Panc1 (cell line): ENCODE measurements at regions not wholly inside any gene's neighbourhood (a gene's known extent, or its start where the extent isn't known, plus 50 kb on each side); places are given as distances from the start of the nearest gene placed in this dataset.

Source experiments
- ATAC-seq: fragments of 200-7000 bp; cut with Tn5 transposase; 2 replicates; pipeline ENCODE4 v1.9.1; 2020; ENCODE audit warnings: mild to moderate bottlenecking, moderate library complexity
- BruUV-seq: library from RNA; stranded (reverse); fragments of 400-500 nt; replicated peaks from 2 replicates; lab custom pipeline; 2021; lab: Mats Ljungman, UMichigan
- CTCF ChIA-PET: fragments of 300-600 bp; sonication (Branson Sonifier 250); formaldehyde crosslinking; loops from one replicate; lab custom pipeline; 2022; ENCODE audit warnings: antibody characterized with exemption; lab: Charles Lee
- POLR2A ChIA-PET: fragments of 300-600 bp; sonication (Branson Sonifier 250); formaldehyde crosslinking; loops from one replicate; lab custom pipeline; 2022; ENCODE audit warnings: antibody characterized with exemption; lab: Charles Lee
- DNase-seq: peaks from one replicate; pipeline ENCODE4 v3.0.0-alpha.2; 2010; ENCODE audit warnings: low read depth, low spot score
- H3K27ac ChIP-seq: 2 replicates; pipeline ENCODE4 v1.5.1; 2011; ENCODE audit warnings: mild to moderate bottlenecking, low read length, inconsistent platforms
- H3K27me3 ChIP-seq: fragments of 200-500 bp; sonication (Bioruptor generic); 2 replicates; pipeline ENCODE4 v1.6.0; 2014; ENCODE audit warnings: low read length, inconsistent platforms; ENCODE audit not compliant: control insufficient read depth, insufficient read depth
- H3K36me3 ChIP-seq: fragments of 200-500 bp; sonication (Bioruptor generic); 2 replicates; pipeline ENCODE4 v1.5.1; 2014; ENCODE audit warnings: inconsistent platforms, mild to moderate bottlenecking, low read length, moderate library complexity; ENCODE audit not compliant: control insufficient read depth, insufficient read depth
- H3K4me1 ChIP-seq: 2 replicates; pipeline ENCODE4 v1.5.1; 2011; ENCODE audit warnings: inconsistent platforms, mild to moderate bottlenecking, low read length, moderate library complexity; ENCODE audit not compliant: control insufficient read depth, insufficient read depth
- H3K4me3 ChIP-seq, 2 experiments: 2 replicates each; pipeline ENCODE4 v1.5.1; 2011 to 2012; ENCODE audit warnings: low read depth in 2 of 2, low read length in 2 of 2, mild to moderate bottlenecking in 2 of 2, inconsistent platforms in 1 of 2, moderate library complexity in 1 of 2
- H3K9me3 ChIP-seq: fragments of 200-500 bp; sonication (Bioruptor generic); 2 replicates; pipeline ENCODE4 v1.5.1; 2014; ENCODE audit warnings: low read depth, mild to moderate bottlenecking, inconsistent platforms, low read length, moderate library complexity; ENCODE audit not compliant: control insufficient read depth, insufficient read depth
- CTCF ChIP-seq: fragments of 450-650 bp; IDR thresholded peaks from 2 replicates; pipeline ENCODE4 v1.5.1; 2017; ENCODE audit warnings: mild to moderate bottlenecking
- POLR2AphosphoS5 ChIP-seq: IDR thresholded peaks from 2 replicates; pipeline ENCODE4 v1.6.1; 2012; ENCODE audit warnings: mild to moderate bottlenecking, low read depth, low read length, moderate library complexity
- SIN3A ChIP-seq: IDR thresholded peaks from 2 replicates; pipeline ENCODE4 v1.6.1; 2012; ENCODE audit warnings: low read depth, mild to moderate bottlenecking, low read length, moderate library complexity, borderline replicate concordance; ENCODE audit not compliant: insufficient read depth
- TCF7L2 ChIP-seq: IDR thresholded peaks from 2 replicates; pipeline ENCODE4 v1.6.1; 2011; ENCODE audit warnings: mild to moderate bottlenecking, low read depth, low read length, inconsistent platforms
- in situ Hi-C: cut with HindIII; loops from 2 replicates; pipeline ENCODE4 v1.10.0; 2016; ENCODE audit warnings: low sequenced_read_pairs, low pct_unique_long_range_greater_than_20kb
- intact Hi-C: fragments of 100-400 bp; cut with micrococcal nuclease; formaldehyde crosslinking; loops from one replicate; pipeline ENCODE4 v1.10.0; 2022; ENCODE audit not compliant: unreplicated experiment
- TF ChIP-seq, protein P1 (sequence below), 2 experiments: IDR thresholded peaks; 2 replicates each; pipeline ENCODE4 v1.6.1; 2011 to 2012; ENCODE audit warnings: low read depth in 2 of 2, control low read depth in 1 of 2, low read length in 1 of 2, mild to moderate bottlenecking in 1 of 2, moderate library complexity in 1 of 2; ENCODE audit not compliant: insufficient read depth in 1 of 2

GRCh38 chr17:5813357-5813756 lies 229.0 kb upstream of the NLRP1 start:
- TF ChIP-seq, protein P1, sequence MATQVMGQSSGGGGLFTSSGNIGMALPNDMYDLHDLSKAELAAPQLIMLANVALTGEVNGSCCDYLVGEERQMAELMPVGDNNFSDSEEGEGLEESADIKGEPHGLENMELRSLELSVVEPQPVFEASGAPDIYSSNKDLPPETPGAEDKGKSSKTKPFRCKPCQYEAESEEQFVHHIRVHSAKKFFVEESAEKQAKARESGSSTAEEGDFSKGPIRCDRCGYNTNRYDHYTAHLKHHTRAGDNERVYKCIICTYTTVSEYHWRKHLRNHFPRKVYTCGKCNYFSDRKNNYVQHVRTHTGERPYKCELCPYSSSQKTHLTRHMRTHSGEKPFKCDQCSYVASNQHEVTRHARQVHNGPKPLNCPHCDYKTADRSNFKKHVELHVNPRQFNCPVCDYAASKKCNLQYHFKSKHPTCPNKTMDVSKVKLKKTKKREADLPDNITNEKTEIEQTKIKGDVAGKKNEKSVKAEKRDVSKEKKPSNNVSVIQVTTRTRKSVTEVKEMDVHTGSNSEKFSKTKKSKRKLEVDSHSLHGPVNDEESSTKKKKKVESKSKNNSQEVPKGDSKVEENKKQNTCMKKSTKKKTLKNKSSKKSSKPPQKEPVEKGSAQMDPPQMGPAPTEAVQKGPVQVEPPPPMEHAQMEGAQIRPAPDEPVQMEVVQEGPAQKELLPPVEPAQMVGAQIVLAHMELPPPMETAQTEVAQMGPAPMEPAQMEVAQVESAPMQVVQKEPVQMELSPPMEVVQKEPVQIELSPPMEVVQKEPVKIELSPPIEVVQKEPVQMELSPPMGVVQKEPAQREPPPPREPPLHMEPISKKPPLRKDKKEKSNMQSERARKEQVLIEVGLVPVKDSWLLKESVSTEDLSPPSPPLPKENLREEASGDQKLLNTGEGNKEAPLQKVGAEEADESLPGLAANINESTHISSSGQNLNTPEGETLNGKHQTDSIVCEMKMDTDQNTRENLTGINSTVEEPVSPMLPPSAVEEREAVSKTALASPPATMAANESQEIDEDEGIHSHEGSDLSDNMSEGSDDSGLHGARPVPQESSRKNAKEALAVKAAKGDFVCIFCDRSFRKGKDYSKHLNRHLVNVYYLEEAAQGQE (IDR thresholded peaks at IDR 0.05; ENCODE audit: insufficient read depth in 1 of 2, low read depth in 2 of 2, low read length in 1 of 2), result no peak
- TF ChIP-seq SIN3A (no peak), CTCF (no peak), POLR2AphosphoS5 (no peak), TCF7L2 (no peak)
- no peak for DNase-seq
- intact Hi-C loops (no loop called here), in situ Hi-C loops (no loop called here)
- ChIA-PET CTCF (no interaction called here), POLR2A (no interaction called here)
- ATAC-seq, result no peak
- no TSS peak for BruUV-seq
- H3K27me3 ChIP-seq, result no peaks in the 10 kb centered on the region
- no peaks in the 10 kb centered on the region for H3K4me1 ChIP-seq
- no peaks in the 10 kb centered on the region for H3K36me3 ChIP-seq
- peaks cover 5% of the 10 kb centered on the region; the same call in 1 of the 2 replicates for H3K9me3 ChIP-seq
- H3K4me3 ChIP-seq, result no peak overlapping the region
- H3K27ac ChIP-seq, result no peak overlapping the region

DNA sequence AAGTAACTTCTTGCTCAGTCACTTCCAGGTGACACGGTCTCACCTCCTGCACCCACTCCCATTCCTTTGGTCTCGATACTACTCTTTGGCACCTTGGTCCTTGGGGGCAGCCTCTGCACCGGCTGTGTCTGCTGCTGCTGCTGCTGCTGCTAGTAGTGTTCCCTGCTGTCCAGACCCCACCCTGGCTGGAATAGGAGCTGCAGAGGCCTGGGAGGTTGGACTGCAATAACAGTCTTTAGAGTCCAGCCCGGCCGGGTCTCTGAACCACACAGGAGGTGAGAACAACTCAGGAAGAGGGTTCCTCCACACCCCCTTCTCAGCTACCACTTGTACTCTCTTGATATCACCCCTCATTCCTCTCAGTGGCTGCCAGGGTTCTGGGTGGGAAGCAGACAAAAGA lies 231.1 kb upstream of the NLRP1 start:
- TF ChIP-seq POLR2AphosphoS5 (no peak), SIN3A (no peak), TCF7L2 (no peak), CTCF (no peak)
- TF ChIP-seq, protein P1 (IDR thresholded peaks at IDR 0.05; ENCODE audit: insufficient read depth in 1 of 2, low read depth in 2 of 2, low read length in 1 of 2), result no peak
- Histone ChIP-seq H3K4me1 (no peaks in the 10 kb centered on the region), H3K27ac (no peak overlapping the region), H3K4me3 (no peak overlapping the region), H3K27me3 (no peaks in the 10 kb centered on the region), H3K36me3 (no peaks in the 10 kb centered on the region), H3K9me3 (no peaks in the 10 kb centered on the region)
- intact Hi-C loops, result no loop called here
- DNase-seq, result no peak
- BruUV-seq, result no TSS peak
- in situ Hi-C loops, result no loop called here
- ATAC-seq, result no peak
- ChIA-PET POLR2A (no interaction called here), CTCF (no interaction called here)
